IMR-90 (cell line): ENCODE measurements at regions not wholly inside any gene's neighbourhood (a gene's known extent, or its start where the extent isn't known, plus 50 kb on each side); places are given as distances from the start of the nearest gene placed in this dataset.
"Not testable (repeated sequence)": the region's sequence is repeated elsewhere in the genome, so short reads cannot be mapped to it uniquely, and the experiment has no call there.

Experiments used
- ATAC-seq: fragments of 200-7000 bp; cut with Tn5 transposase; 2 replicates; pipeline ENCODE4 v1.9.1; 2020; ENCODE audit warnings: low read depth, mild to moderate bottlenecking, moderate library complexity
- BruUV-seq: library from RNA; stranded (reverse); fragments of 400-500 nt; replicated peaks from 2 replicates; lab custom pipeline; 2021; lab: Mats Ljungman, UMichigan
- CTCF ChIA-PET: fragments of 300-600 bp; formaldehyde crosslinking; extraction: SDS; loops from one replicate; lab custom pipeline; 2021; ENCODE audit warnings: antibody characterized with exemption; lab: Yijun Ruan, JAX
- POLR2A ChIA-PET: fragments of 300-600 bp; sonication (Branson Sonifier 250); formaldehyde crosslinking; loops from one replicate; lab custom pipeline; 2022; ENCODE audit warnings: antibody characterized with exemption; ENCODE audit not compliant: unreplicated experiment; lab: Charles Lee
- DNase-seq: peaks from one replicate; pipeline ENCODE4 v3.0.0; 2013
- H2AFZ ChIP-seq: replicated peaks from 2 replicates; pipeline ENCODE3; 2013; ENCODE audit warnings: low read length, mild to moderate bottlenecking; ENCODE audit not compliant: poor library complexity
- H2AK5ac ChIP-seq: 2 replicates; pipeline ENCODE4 v1.6.1; 2013; ENCODE audit warnings: low read depth, low read length, inconsistent platforms
- H2AK9ac ChIP-seq: replicated peaks from 2 replicates; pipeline ENCODE3; 2013; ENCODE audit warnings: mild to moderate bottlenecking, low read depth, low read length, moderate library complexity; ENCODE audit not compliant: poor library complexity
- H2BK120ac ChIP-seq: 2 replicates; pipeline ENCODE4 v1.6.1; 2013; ENCODE audit warnings: low read depth, low read length, inconsistent platforms
- H2BK15ac ChIP-seq: 3 replicates; pipeline ENCODE4 v1.6.1; 2013; ENCODE audit warnings: low read depth, low read length, inconsistent platforms
- H2BK20ac ChIP-seq: 2 replicates; pipeline ENCODE4 v1.6.1; 2013; ENCODE audit warnings: low read depth, mild to moderate bottlenecking, inconsistent platforms, low read length, moderate library complexity
- H2BK5ac ChIP-seq: 2 replicates; pipeline ENCODE4 v1.6.1; 2013; ENCODE audit warnings: mild to moderate bottlenecking, low read depth, low read length, inconsistent platforms; ENCODE audit not compliant: poor library complexity, severe bottlenecking
- H3K14ac ChIP-seq: replicated peaks from 2 replicates; pipeline ENCODE4 v1.6.1; 2013; ENCODE audit warnings: low read depth, low read length, inconsistent platforms
- H3K18ac ChIP-seq: 2 replicates; pipeline ENCODE4 v1.6.1; 2013; ENCODE audit warnings: low read depth, low read length, control low read depth
- H3K23ac ChIP-seq: 2 replicates; pipeline ENCODE4 v1.6.1; 2013; ENCODE audit warnings: low read depth, low read length, inconsistent platforms
- H3K27ac ChIP-seq: 2 replicates; pipeline ENCODE4 v1.5.1; 2013; ENCODE audit warnings: mild to moderate bottlenecking, control low read depth, low read length; ENCODE audit not compliant: insufficient read depth
- H3K27me3 ChIP-seq: 2 replicates; pipeline ENCODE4 v1.6.1; 2013; ENCODE audit warnings: low read length; ENCODE audit not compliant: control insufficient read depth, insufficient read depth
- H3K36me3 ChIP-seq: 2 replicates; pipeline ENCODE4 v1.6.1; 2013; ENCODE audit warnings: low read length, mixed read lengths; ENCODE audit not compliant: control insufficient read depth, insufficient read depth
- H3K4ac ChIP-seq: 2 replicates; pipeline ENCODE4 v1.6.1; 2013; ENCODE audit warnings: low read depth, low read length, inconsistent platforms
- H3K4me1 ChIP-seq: 2 replicates; pipeline ENCODE4 v1.6.1; 2013; ENCODE audit warnings: low read length, mixed read lengths; ENCODE audit not compliant: control insufficient read depth, insufficient read depth
- H3K4me2 ChIP-seq: 2 replicates; pipeline ENCODE4 v1.6.1; 2013; ENCODE audit warnings: low read depth, mild to moderate bottlenecking, control low read depth, low read length, moderate library complexity
- H3K4me3 ChIP-seq: 2 replicates; pipeline ENCODE4 v1.5.1; 2013; ENCODE audit warnings: low read depth, mild to moderate bottlenecking, control low read depth, low read length, moderate library complexity; ENCODE audit not compliant: insufficient read depth
- H3K56ac ChIP-seq: 2 replicates; pipeline ENCODE4 v1.6.1; 2013; ENCODE audit warnings: low read length, inconsistent platforms; ENCODE audit not compliant: insufficient read depth; ENCODE audit errors: extremely low read depth
- H3K79me1 ChIP-seq, 2 experiments: 2 replicates each; pipeline ENCODE4 v1.6.1; 2013; ENCODE audit warnings: low read length in 2 of 2, inconsistent platforms in 1 of 2, low read depth in 1 of 2
- H3K9ac ChIP-seq: 2 replicates; pipeline ENCODE4 v1.6.1; 2013; ENCODE audit warnings: low read depth, low read length, control low read depth
- H3K9me1 ChIP-seq: 2 replicates; pipeline ENCODE4 v1.6.1; 2013; ENCODE audit warnings: low read length, inconsistent platforms; ENCODE audit not compliant: insufficient read depth
- H3K9me3 ChIP-seq: 2 replicates; pipeline ENCODE4 v1.6.1; 2013; ENCODE audit warnings: low read length; ENCODE audit not compliant: control insufficient read depth, insufficient read depth
- H4K20me1 ChIP-seq: 2 replicates; pipeline ENCODE4 v1.6.1; 2013; ENCODE audit warnings: low read length, inconsistent platforms; ENCODE audit not compliant: insufficient read depth
- H4K5ac ChIP-seq: 2 replicates; pipeline ENCODE4 v1.6.1; 2013; ENCODE audit warnings: mild to moderate bottlenecking, low read depth, low read length, control low read depth
- H4K8ac ChIP-seq, 2 experiments: 2 replicates each; pipeline ENCODE4 v1.6.1; 2013; ENCODE audit warnings: low read depth in 2 of 2, low read length in 2 of 2, control low read depth in 1 of 2, inconsistent platforms in 1 of 2
- H4K91ac ChIP-seq: 2 replicates; pipeline ENCODE4 v1.6.1; 2013; ENCODE audit warnings: low read depth, low read length, inconsistent platforms; ENCODE audit not compliant: insufficient read depth
- WGBS, 2 experiments: methylation state at CpG; one replicate each; pipeline versions ENCODE4 v1.1.5 to v1.1.7; 2013; ENCODE audit warnings: missing lambda C conversion rate in 2 of 2; ENCODE audit not compliant: insufficient read length in 1 of 2; ENCODE audit errors: extremely low coverage in 2 of 2; 5-methylcytosine and 5-hydroxymethylcytosine counted together
- dilution Hi-C: fragments of 300-500 bp; cut with HindIII; formaldehyde crosslinking; loops from one replicate; pipeline ENCODE4 v1.14.3; 2018; ENCODE audit warnings: low sequenced_read_pairs; ENCODE audit not compliant: unreplicated experiment
- in situ Hi-C: fragments of 300-500 bp; cut with MboI; formaldehyde crosslinking; loops from 3 replicates; pipeline ENCODE4 v1.14.3; 2019; ENCODE audit warnings: low sequenced_read_pairs, inconsistent platforms, mixed read lengths
- intact Hi-C: fragments of 100-400 bp; cut with micrococcal nuclease; formaldehyde crosslinking; loops from 2 replicates; pipeline ENCODE4 v1.10.0; 2022

DNA sequence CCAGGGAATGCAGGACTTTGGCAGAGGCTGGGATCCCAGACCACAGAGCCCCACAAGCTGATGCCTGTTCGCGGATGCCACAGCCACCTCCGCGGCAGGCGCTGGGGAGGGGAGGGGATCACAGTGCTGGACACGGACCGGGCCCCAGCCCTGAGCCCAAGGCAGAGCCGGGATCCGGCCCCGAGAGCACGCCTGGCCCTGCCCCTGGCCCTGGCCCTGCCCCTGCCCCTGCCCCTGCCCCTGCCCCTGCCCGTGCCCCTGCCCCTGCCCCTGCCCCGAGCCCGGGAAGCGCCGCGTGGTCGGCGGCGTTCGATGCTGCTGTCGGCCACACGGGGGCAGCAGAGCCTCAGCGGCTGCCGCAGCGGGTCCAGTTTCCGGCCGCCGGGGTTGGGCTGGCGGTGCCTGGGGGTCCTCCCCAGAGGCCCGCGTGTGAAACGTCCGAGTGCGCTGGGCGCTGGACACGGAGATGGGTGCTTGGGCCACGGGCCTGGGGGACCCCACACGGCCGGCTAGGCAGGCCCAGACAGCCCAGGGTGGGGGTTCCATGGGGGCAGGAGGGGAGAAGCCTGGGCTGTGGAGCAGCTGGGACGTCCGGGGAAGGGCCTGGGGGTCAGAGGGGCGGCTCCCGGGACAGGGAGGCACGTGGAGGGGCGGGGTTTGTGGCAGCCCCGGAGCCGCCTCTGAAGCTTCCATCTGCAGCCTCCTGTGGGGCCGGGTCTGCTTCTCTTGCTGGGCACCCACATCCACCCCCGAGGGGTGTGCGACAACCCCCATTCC, 153.8 kb downstream of the TMEM121 start:
- H2BK15ac ChIP-seq, H3K27me3 ChIP-seq, H2BK120ac ChIP-seq, H3K56ac ChIP-seq, H2BK5ac ChIP-seq, BruUV-seq, POLR2A ChIA-PET, H2BK20ac ChIP-seq, H3K4me2 ChIP-seq, H3K36me3 ChIP-seq, H3K27ac ChIP-seq, H3K9me3 ChIP-seq, H4K8ac ChIP-seq, H3K4ac ChIP-seq, H3K9ac ChIP-seq, H3K23ac ChIP-seq, H3K4me3 ChIP-seq, H2AK5ac ChIP-seq, H3K9me1 ChIP-seq, H3K14ac ChIP-seq, H4K20me1 ChIP-seq, CTCF ChIA-PET, H4K91ac ChIP-seq, intact Hi-C loops, in situ Hi-C loops, H3K18ac ChIP-seq, H2AFZ ChIP-seq, H2AK9ac ChIP-seq, H3K79me1 ChIP-seq, dilution Hi-C loops, DNase-seq, H3K4me1 ChIP-seq, H4K5ac ChIP-seq: not testable (repeated sequence)
- no CpG with 5 or more reads among the region's 51 CpGs for WGBS, 2 experiments
- ATAC-seq: peak; percentile 77

DNA sequence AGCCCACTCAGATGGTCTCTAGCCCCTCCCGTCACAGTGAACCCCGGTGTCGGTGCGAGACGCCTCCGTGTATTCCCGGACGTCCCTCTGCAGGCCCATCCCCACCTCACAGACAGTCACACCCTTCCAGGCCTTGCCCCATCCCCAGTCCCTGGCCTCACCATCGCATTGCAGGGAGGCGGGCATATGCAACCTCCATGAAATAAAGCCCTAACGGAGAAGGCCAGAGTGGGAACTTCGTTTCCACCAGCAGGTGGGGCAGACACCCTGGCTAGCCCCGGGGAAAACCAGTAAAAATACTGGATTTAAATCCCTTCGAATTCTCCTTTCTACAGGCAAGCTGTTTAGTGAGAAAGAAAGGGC, 154.3 kb downstream of the TMEM121 start:
- H2AK5ac ChIP-seq, POLR2A ChIA-PET, H3K36me3 ChIP-seq, H3K56ac ChIP-seq, H3K9me1 ChIP-seq, H3K79me1 ChIP-seq, H3K27me3 ChIP-seq, H4K8ac ChIP-seq, H3K18ac ChIP-seq, H3K27ac ChIP-seq, H3K9ac ChIP-seq, H3K4ac ChIP-seq, in situ Hi-C loops, H3K4me2 ChIP-seq, H2BK5ac ChIP-seq, H3K4me1 ChIP-seq, H2BK20ac ChIP-seq, H3K4me3 ChIP-seq, H3K23ac ChIP-seq, H2BK120ac ChIP-seq, H4K5ac ChIP-seq, H3K9me3 ChIP-seq, dilution Hi-C loops, H4K20me1 ChIP-seq, DNase-seq, H2BK15ac ChIP-seq, H3K14ac ChIP-seq, H2AFZ ChIP-seq, H2AK9ac ChIP-seq, intact Hi-C loops, CTCF ChIA-PET, H4K91ac ChIP-seq, ATAC-seq, BruUV-seq: not testable (repeated sequence)
- WGBS, 2 experiments: no CpG with 5 or more reads among the region's 14 CpGs
